PC-9 (cell line): ENCODE measurements at regions not wholly inside any gene's neighbourhood (a gene's known extent, or its start where the extent isn't known, plus 50 kb on each side); places are given as distances from the start of the nearest gene placed in this dataset.

Source experiments
- EZH2 ChIP-seq: fragments of 200-600 bp; sonication (generic); IDR thresholded peaks from 2 replicates; pipeline ENCODE4 v1.8.0; 2017; ENCODE audit warnings: antibody characterized with exemption, low read depth
- TF ChIP-seq, protein P1 (sequence below): fragments of 200-600 bp; sonication (generic); conservative IDR thresholded peaks from 2 replicates; pipeline ENCODE4 v1.6.1; 2017; ENCODE audit warnings: mixed run types, antibody characterized with exemption, mild to moderate bottlenecking, moderate library complexity

DNA sequence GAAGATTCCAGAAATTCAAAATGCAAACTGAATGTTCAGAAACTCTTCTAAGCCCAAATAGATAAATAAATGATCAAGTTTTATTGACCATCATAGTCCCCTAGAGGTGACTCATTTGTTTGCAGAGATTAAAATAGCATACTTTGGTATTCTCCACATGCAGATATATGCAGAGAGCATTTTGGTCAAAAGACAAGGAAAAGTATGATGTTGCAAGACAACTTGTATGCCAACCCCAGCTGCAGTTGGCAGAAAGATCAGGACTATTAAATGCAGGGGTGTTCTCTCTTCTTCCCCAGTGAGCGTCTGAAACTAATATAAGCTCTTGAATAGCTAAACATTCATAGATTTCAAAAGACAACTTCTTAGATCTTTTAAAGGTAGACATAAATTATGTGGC lies 404.9 kb downstream of the LTN1 start:
- TF ChIP-seq, protein P1, sequence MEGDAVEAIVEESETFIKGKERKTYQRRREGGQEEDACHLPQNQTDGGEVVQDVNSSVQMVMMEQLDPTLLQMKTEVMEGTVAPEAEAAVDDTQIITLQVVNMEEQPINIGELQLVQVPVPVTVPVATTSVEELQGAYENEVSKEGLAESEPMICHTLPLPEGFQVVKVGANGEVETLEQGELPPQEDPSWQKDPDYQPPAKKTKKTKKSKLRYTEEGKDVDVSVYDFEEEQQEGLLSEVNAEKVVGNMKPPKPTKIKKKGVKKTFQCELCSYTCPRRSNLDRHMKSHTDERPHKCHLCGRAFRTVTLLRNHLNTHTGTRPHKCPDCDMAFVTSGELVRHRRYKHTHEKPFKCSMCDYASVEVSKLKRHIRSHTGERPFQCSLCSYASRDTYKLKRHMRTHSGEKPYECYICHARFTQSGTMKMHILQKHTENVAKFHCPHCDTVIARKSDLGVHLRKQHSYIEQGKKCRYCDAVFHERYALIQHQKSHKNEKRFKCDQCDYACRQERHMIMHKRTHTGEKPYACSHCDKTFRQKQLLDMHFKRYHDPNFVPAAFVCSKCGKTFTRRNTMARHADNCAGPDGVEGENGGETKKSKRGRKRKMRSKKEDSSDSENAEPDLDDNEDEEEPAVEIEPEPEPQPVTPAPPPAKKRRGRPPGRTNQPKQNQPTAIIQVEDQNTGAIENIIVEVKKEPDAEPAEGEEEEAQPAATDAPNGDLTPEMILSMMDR, result no peak
- no peak for TF ChIP-seq EZH2
